ENCODE measurements at regions not wholly inside any gene's neighbourhood (a gene's known extent, or its start where the extent isn't known, plus 50 kb on each side); places are given as distances from the start of the nearest gene placed in this dataset.

DNA sequence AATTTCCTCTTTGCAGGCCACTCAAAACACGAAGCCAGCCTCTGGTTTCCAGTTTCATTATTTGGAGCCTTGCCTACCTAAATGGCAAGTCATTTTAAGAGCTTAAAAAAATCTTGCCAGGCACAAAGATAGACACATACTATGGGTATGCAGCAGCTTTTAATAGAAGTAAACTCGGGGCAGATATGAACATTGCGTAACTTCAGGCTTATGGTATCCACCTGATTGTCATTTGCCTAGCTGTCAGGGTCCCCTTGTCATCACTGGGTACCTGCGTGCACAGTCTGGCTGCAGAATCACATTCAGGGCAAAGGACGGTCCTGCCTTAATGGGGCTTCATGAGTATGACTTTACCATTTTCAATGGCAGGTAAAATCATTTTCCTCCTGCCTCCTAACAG, 466.1 kb upstream of the NRP1 start:
- TF ChIP-seq POLR2A (IDR thresholded peaks at IDR 0.05) = no peak
- no peak for TF ChIP-seq CTCF (IDR thresholded peaks at IDR 0.05)
- TF ChIP-seq POLR2AphosphoS5 (IDR thresholded peaks at IDR 0.05) = no peak
- TF ChIP-seq EP300 (IDR thresholded peaks at IDR 0.05) = no peak
